ENCODE measurements at regions not wholly inside any gene's neighbourhood (a gene's known extent, or its start where the extent isn't known, plus 50 kb on each side); places are given as distances from the start of the nearest gene placed in this dataset.

DNA sequence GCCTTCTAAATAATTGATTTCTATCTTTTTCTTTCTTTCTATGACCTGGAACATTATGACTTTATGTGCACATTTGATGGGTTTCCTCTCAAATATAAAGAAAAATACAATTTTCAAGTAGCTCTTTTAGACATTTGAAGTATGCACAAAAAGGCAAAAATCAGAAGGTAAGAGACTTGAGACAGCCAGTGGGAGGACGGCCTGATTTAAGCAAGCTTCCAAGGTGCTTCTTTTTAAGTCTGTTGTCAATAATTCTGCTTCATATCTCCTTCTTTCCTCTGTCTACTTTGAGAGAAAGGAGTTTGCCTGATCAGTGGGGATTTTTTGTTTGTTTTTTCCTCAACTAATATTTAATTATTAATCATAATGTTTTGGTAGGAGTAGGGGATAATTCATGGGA, 188.2 kb upstream of the ARHGAP20 start:
- H3K36me3 ChIP-seq: no peaks in the 10 kb centered on the region
- no peaks in the 10 kb centered on the region for H3K27me3 ChIP-seq
- no peak for DNase-seq
- H3K4me1 ChIP-seq: peaks cover 0 to 15% (median 0%) of the 10 kb centered on the region in 3 donors
- WGBS, 2 donors: 100% methylated on average over 1 of the region's 1 CpG
- no peak for TF ChIP-seq POLR2A (IDR thresholded peaks at IDR 0.05)
- TF ChIP-seq, protein P1, sequence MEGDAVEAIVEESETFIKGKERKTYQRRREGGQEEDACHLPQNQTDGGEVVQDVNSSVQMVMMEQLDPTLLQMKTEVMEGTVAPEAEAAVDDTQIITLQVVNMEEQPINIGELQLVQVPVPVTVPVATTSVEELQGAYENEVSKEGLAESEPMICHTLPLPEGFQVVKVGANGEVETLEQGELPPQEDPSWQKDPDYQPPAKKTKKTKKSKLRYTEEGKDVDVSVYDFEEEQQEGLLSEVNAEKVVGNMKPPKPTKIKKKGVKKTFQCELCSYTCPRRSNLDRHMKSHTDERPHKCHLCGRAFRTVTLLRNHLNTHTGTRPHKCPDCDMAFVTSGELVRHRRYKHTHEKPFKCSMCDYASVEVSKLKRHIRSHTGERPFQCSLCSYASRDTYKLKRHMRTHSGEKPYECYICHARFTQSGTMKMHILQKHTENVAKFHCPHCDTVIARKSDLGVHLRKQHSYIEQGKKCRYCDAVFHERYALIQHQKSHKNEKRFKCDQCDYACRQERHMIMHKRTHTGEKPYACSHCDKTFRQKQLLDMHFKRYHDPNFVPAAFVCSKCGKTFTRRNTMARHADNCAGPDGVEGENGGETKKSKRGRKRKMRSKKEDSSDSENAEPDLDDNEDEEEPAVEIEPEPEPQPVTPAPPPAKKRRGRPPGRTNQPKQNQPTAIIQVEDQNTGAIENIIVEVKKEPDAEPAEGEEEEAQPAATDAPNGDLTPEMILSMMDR (IDR thresholded peaks at IDR 0.05): no peak
- intact Hi-C loops (cut with DNase I): no loop called here
- H3K27ac ChIP-seq: no peak overlapping the region
- no peak overlapping the region for H3K4me3 ChIP-seq
- H3K9me3 ChIP-seq: no peaks in the 10 kb centered on the region

DNA sequence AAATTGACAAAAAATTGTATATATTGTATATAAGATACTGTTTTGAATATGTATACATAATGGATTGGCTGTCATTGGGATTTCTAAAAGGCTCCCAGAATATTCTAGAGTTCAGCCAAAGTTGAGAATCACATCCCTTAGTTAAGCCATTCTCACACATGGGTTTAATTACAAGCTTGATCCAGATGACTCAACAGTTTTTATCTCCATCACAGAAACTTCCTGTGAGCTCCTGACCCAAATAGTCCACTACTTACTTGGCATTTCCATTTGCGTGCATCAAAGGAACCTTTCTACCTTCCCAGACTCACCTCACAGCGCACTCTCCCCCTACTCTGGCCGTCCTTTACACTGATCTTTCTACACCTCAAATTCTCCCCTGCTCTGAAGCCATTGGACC, 184.8 kb upstream of the ARHGAP20 start:
- DNase-seq: no peak
- TF ChIP-seq, protein P1 (IDR thresholded peaks at IDR 0.05): no peak
- TF ChIP-seq POLR2A (IDR thresholded peaks at IDR 0.05): no peak
- Histone ChIP-seq H3K9me3 (no peaks in the 10 kb centered on the region), H3K4me3 (no peak overlapping the region), H3K27me3 (no peaks in the 10 kb centered on the region), H3K4me1 (peaks cover 0 to 15% (median 0%) of the 10 kb centered on the region in 3 donors), H3K36me3 (no peaks in the 10 kb centered on the region), H3K27ac (peak overlapping the region in 1 of 4 donors; percentile 27)
- 72 to 82% methylated on average over 3 of the region's 3 CpGs for WGBS, 2 donors
- intact Hi-C loops (cut with DNase I): no loop called here

DNA sequence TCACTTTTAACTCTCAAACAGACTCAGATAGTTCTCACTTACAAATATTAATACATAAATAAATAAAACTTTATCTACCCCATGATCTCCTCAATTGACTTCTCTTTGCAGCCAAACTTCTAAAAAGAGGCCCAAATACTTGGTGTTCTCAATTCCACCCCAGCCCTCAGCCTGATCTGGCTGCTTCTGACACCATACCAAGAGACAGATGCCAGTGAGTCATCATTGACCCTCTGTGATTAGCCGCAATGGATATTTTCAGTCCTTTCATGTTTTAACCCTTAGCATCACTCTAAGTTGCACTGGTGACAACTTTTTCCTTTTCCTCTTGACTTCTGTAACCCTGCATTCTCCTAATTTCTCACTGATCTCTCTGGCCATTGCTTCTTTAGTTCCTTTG, 184.1 kb upstream of the ARHGAP20 start:
- no peak overlapping the region for H3K4me3 ChIP-seq
- H3K4me1 ChIP-seq: peaks cover 0 to 15% (median 0%) of the 10 kb centered on the region in 3 donors
- intact Hi-C loops (cut with DNase I): no loop called here
- 21 to 36% methylated on average over 1 of the region's 1 CpG for WGBS, 2 donors
- H3K36me3 ChIP-seq: no peaks in the 10 kb centered on the region
- DNase-seq: no peak
- H3K27ac ChIP-seq: peak overlapping the region in 1 of 4 donors; percentile 37
- no peaks in the 10 kb centered on the region for H3K9me3 ChIP-seq
- TF ChIP-seq, protein P1 (IDR thresholded peaks at IDR 0.05): no peak
- no peak for TF ChIP-seq POLR2A (IDR thresholded peaks at IDR 0.05)
- no peaks in the 10 kb centered on the region for H3K27me3 ChIP-seq

DNA sequence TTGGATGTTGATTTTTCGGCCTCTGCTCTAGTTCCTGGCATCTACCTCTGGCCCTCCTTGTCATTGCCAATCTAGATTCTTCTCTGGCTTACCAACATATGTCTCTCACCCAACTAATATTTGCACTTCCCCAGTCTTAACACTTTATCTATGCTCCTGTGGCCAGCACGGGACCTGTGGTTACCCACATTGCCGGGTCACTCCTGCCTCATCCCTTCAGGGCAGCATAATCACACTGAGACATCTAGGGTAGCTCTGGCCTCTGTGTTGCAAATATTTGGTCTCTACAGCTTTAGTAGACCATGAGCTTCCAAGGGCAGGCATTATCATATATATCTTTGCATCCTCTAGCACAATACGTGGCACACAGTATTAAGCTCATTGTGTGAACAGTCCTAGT, 182.0 kb upstream of the ARHGAP20 start:
- no peaks in the 10 kb centered on the region for H3K36me3 ChIP-seq
- no peaks in the 10 kb centered on the region for H3K27me3 ChIP-seq
- H3K27ac ChIP-seq: no peak overlapping the region
- intact Hi-C loops (cut with DNase I): no loop called here
- no peaks in the 10 kb centered on the region for H3K9me3 ChIP-seq
- peaks cover 0 to 19% (median 0%) of the 10 kb centered on the region in 3 donors for H3K4me1 ChIP-seq
- H3K4me3 ChIP-seq: no peak overlapping the region
- no peak for DNase-seq
- WGBS, 2 donors: 84 to 89% methylated on average over 4 of the region's 4 CpGs
- TF ChIP-seq, protein P1 (IDR thresholded peaks at IDR 0.05): no peak
- no peak for TF ChIP-seq POLR2A (IDR thresholded peaks at IDR 0.05)

DNA sequence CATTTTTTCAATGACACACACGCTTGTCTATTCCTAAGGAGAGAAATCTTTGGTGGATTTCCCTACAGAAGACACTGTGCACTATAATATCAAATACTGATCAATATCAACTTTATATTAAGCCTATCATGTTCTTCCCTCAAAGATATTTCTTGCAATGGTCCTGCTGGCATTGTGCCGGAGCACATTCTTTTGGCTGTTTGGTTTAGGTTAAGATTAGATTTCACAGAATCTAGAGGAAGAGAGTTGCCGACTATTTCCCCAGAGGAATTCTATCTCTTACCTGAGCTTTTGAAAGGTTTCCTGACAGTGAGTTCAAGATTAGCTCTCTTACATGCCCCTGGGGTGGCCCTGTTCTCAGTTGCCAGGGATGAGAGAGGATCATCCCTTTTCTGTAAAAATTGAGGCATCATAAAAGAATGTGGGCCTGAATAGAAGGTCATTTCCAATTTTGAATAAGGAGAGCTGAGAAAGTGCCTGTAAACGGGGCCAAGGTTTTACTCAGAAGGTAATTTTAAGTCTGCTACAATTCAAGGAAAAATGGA, 180.6 kb upstream of the ARHGAP20 start:
- Histone ChIP-seq H3K9me3 (no peaks in the 10 kb centered on the region), H3K36me3 (no peaks in the 10 kb centered on the region), H3K4me1 (peaks cover 0 to 19% (median 0%) of the 10 kb centered on the region in 3 donors), H3K27me3 (no peaks in the 10 kb centered on the region), H3K27ac (no peak overlapping the region), H3K4me3 (no peak overlapping the region)
- WGBS, 2 donors: 72 to 73% methylated on average over 4 of the region's 4 CpGs
- intact Hi-C loops (cut with DNase I): no loop called here
- DNase-seq: no peak
- TF ChIP-seq, protein P1 (IDR thresholded peaks at IDR 0.05): no peak
- TF ChIP-seq POLR2A (IDR thresholded peaks at IDR 0.05): no peak
